ENCODE measurements at regions not wholly inside any gene's neighbourhood (a gene's known extent, or its start where the extent isn't known, plus 50 kb on each side); places are given as distances from the start of the nearest gene placed in this dataset.

- Histone ChIP-seq H3K27me3 (replicated peaks in 1 of 4; ENCODE audit: control insufficient read depth in 3 of 4, extremely low read depth in 1 of 4, insufficient read depth in 3 of 4, low read length in 3 of 4) (no peaks in the 10 kb centered on the region), H2AFZ (ENCODE audit: low read length) (no peak overlapping the region), H3K9me3 (ENCODE audit: insufficient read depth in 2 of 2, low read depth in 1 of 2, low read length in 1 of 2) (no peaks in the 10 kb centered on the region), H3K14ac (ENCODE audit: insufficient read length) (no peak overlapping the region), H2BK20ac (ENCODE audit: low read length) (no peak overlapping the region), H2BK12ac (ENCODE audit: low read depth, low read length) (no peak overlapping the region), H3K36me3 (ENCODE audit: control insufficient read depth in 2 of 4, insufficient read depth in 4 of 4, low read length in 3 of 4) (no peaks in the 10 kb centered on the region), H3K4me1 (replicated peaks in 1 of 4; ENCODE audit: control insufficient read depth in 3 of 4, insufficient read depth in 4 of 4, low read length in 3 of 4) (peaks cover 4 to 20% (median 12%) of the 10 kb centered on the region in 4 experiments; a peak in 6 of 7 replicates), H4K5ac (ENCODE audit: insufficient read length, low read depth, low read length) (no peak overlapping the region), H3K79me2 (ENCODE audit: control insufficient read depth in 1 of 2, insufficient read depth in 2 of 2, low read length in 2 of 2) (no peaks in the 10 kb centered on the region), H3K27ac (ENCODE audit: low read depth, low read length) (no peak overlapping the region), H3K18ac (ENCODE audit: extremely low read depth, low read length) (no peak overlapping the region), H3K23ac (ENCODE audit: insufficient read length) (no peak overlapping the region), H2BK5ac (ENCODE audit: low read depth, low read length) (no peak overlapping the region), H3K4me2 (ENCODE audit: insufficient read depth in 1 of 2, low read depth in 2 of 2, low read length in 2 of 2) (no peak overlapping the region), H2AK5ac (ENCODE audit: low read depth, low read length) (no peak overlapping the region), H2BK15ac (ENCODE audit: low read length) (no peak overlapping the region), H3K56ac (replicated peaks; ENCODE audit: insufficient read length, low read depth, low read length) (no peak overlapping the region), H4K20me1 (replicated peaks in 1 of 2; ENCODE audit: control insufficient read depth in 1 of 2, insufficient read depth in 2 of 2, low read length in 2 of 2) (no peaks in the 10 kb centered on the region), H3K23me2 (ENCODE audit: low read depth, low read length) (no peaks in the 10 kb centered on the region), H3K4me3 (ENCODE audit: extremely low read depth in 1 of 4, insufficient read depth in 2 of 4, low read depth in 3 of 4, low read length in 4 of 4) (no peak overlapping the region), H4K91ac (replicated peaks; ENCODE audit: insufficient read length, low read length) (no peak overlapping the region), H3K79me1 (ENCODE audit: low read depth, low read length) (no peaks in the 10 kb centered on the region), H3K4ac (replicated peaks; ENCODE audit: insufficient read length, low read depth, low read length) (no peak overlapping the region), H2BK120ac (replicated peaks; ENCODE audit: low read depth, low read length) (no peak overlapping the region), H3K9ac (replicated peaks in 1 of 4; ENCODE audit: extremely low read depth in 1 of 4, low read depth in 3 of 4, low read length in 3 of 4) (no peak overlapping the region), H4K8ac (ENCODE audit: extremely low read depth, insufficient read depth, low read length) (no peak overlapping the region)
- DNase-seq (ENCODE audit: low read depth in 1 of 2, low spot score in 2 of 2) (no peak), FAIRE-seq (no peak)
- TF ChIP-seq JUND (IDR thresholded peaks at IDR 0.05; ENCODE audit: low read length): no peak
- POLR2A ChIA-PET (ENCODE audit: partially characterized antibody): interaction anchor here (1.1 to 5.5 kb wide), 2 partner anchors 10 to 19 kb away, joined by 3 to 31 read pairs; no protein-coding TSS in a partner anchor
- CTCF ChIA-PET (ENCODE audit: partially characterized antibody): interaction anchor here (1.4 to 9.5 kb wide), 6 partner anchors 10 to 265 kb away, joined by 3 to 66 read pairs (median 6); no protein-coding TSS in a partner anchor
- WGBS, 2 experiments (ENCODE audit: extremely low coverage in 1 of 2, insufficient coverage in 1 of 2, insufficient read length in 1 of 2, insufficient replicate concordance in 2 of 2, low coverage in 1 of 2, low lambda C conversion rate in 2 of 2, missing lambda C conversion rate in 1 of 2): 86% methylated on average over 5 of the region's 5 CpGs; no CpG with 5 or more reads in 1 of the 2 experiments
Observed at GRCh38 chr12:9367828-9368227, 159.6 kb upstream of the PZP start.
